ENCODE measurements at regions not wholly inside any gene's neighbourhood (a gene's known extent, or its start where the extent isn't known, plus 50 kb on each side); places are given as distances from the start of the nearest gene placed in this dataset.
"Not testable (repeated sequence)": the region's sequence is repeated elsewhere in the genome, so short reads cannot be mapped to it uniquely, and the experiment has no call there.

GRCh38 chr12:97848051-97848450 lies 385.4 kb downstream of the RMST start:
- Histone ChIP-seq H3K4me3 (no peak overlapping the region), H3K9ac (no peak overlapping the region), H3K27me3 (no peaks in the 10 kb centered on the region), H3K27ac (no peak overlapping the region), H3K36me3 (no peaks in the 10 kb centered on the region), H4K20me1 (no peaks in the 10 kb centered on the region), H3K4me1 (no peaks in the 10 kb centered on the region), H3K9me3 (no peaks in the 10 kb centered on the region), H3K4me2 (no peak overlapping the region)
- no peak for TF ChIP-seq Cebpa-rat (IDR thresholded peaks at IDR 0.05)

GRCh38 chr12:97854477-97854876 lies 391.9 kb downstream of the RMST start:
- Histone ChIP-seq H3K36me3 (no peaks in the 10 kb centered on the region), H3K9ac (no peak overlapping the region), H4K20me1 (no peaks in the 10 kb centered on the region), H3K27ac (no peak overlapping the region), H3K4me3 (no peak overlapping the region), H3K4me2 (no peak overlapping the region), H3K27me3 (no peaks in the 10 kb centered on the region), H3K9me3 (no peaks in the 10 kb centered on the region), H3K4me1 (no peaks in the 10 kb centered on the region)
- TF ChIP-seq Cebpa-rat (IDR thresholded peaks at IDR 0.05), result no peak

GRCh38 chr12:97862072-97862471 lies 399.5 kb downstream of the RMST start:
- Histone ChIP-seq H3K9ac (no peak overlapping the region), H3K36me3 (no peaks in the 10 kb centered on the region), H3K4me2 (no peak overlapping the region), H3K4me1 (no peaks in the 10 kb centered on the region), H3K9me3 (no peaks in the 10 kb centered on the region), H3K4me3 (no peak overlapping the region), H3K27ac (no peak overlapping the region), H3K27me3 (no peaks in the 10 kb centered on the region), H4K20me1 (no peaks in the 10 kb centered on the region)
- TF ChIP-seq Cebpa-rat (IDR thresholded peaks at IDR 0.05), result no peak

- Histone ChIP-seq H4K20me1 (no peaks in the 10 kb centered on the region), H3K9ac (no peak overlapping the region), H3K27ac (no peak overlapping the region), H3K4me1 (no peaks in the 10 kb centered on the region), H3K36me3 (no peaks in the 10 kb centered on the region), H3K9me3 (no peaks in the 10 kb centered on the region), H3K4me2 (no peak overlapping the region), H3K27me3 (no peaks in the 10 kb centered on the region), H3K4me3 (no peak overlapping the region)
- no peak for TF ChIP-seq Cebpa-rat (IDR thresholded peaks at IDR 0.05)
These were observed 412.5 kb downstream of the RMST start for GRCh38 chr12:97875064-97875463.

GRCh38 chr12:97876780-97877179 lies 414.2 kb downstream of the RMST start:
- no peaks in the 10 kb centered on the region for H3K4me1 ChIP-seq
- H3K9ac ChIP-seq, result no peak overlapping the region
- no peak for TF ChIP-seq Cebpa-rat (IDR thresholded peaks at IDR 0.05)
- no peaks in the 10 kb centered on the region for H3K36me3 ChIP-seq
- no peaks in the 10 kb centered on the region for H4K20me1 ChIP-seq
- no peak overlapping the region for H3K4me2 ChIP-seq
- H3K27me3 ChIP-seq, result no peaks in the 10 kb centered on the region
- no peak overlapping the region for H3K27ac ChIP-seq
- no peaks in the 10 kb centered on the region for H3K9me3 ChIP-seq
- H3K4me3 ChIP-seq, result no peak overlapping the region

GRCh38 chr12:97877404-97877803 lies 414.8 kb downstream of the RMST start:
- Histone ChIP-seq H4K20me1 (no peaks in the 10 kb centered on the region), H3K36me3 (no peaks in the 10 kb centered on the region), H3K27ac (no peak overlapping the region), H3K9me3 (no peaks in the 10 kb centered on the region), H3K9ac (no peak overlapping the region), H3K27me3 (no peaks in the 10 kb centered on the region), H3K4me2 (no peak overlapping the region), H3K4me3 (no peak overlapping the region), H3K4me1 (no peaks in the 10 kb centered on the region)
- TF ChIP-seq Cebpa-rat (IDR thresholded peaks at IDR 0.05), result no peak

- no peaks in the 10 kb centered on the region for H3K4me1 ChIP-seq
These were observed 424.0 kb downstream of the RMST start for GRCh38 chr12:97886511-97887176.

GRCh38 chr12:97897881-97898280 lies 435.3 kb downstream of the RMST start:
- not testable (repeated sequence) for H3K4me2 ChIP-seq, H3K4me1 ChIP-seq

More at GRCh38 chr12:97886511-97887176, 424.0 kb downstream of the RMST start:
- TF ChIP-seq Cebpa-rat (IDR thresholded peaks at IDR 0.05), result no peak
- Histone ChIP-seq H3K27me3 (no peaks in the 10 kb centered on the region), H3K27ac (no peak overlapping the region), H3K4me2 (no peak overlapping the region), H3K9me3 (no peaks in the 10 kb centered on the region), H3K36me3 (no peaks in the 10 kb centered on the region), H3K4me3 (no peak overlapping the region), H3K9ac (no peak overlapping the region), H4K20me1 (no peaks in the 10 kb centered on the region)

GRCh38 chr12:97899529-97899928 lies 436.9 kb downstream of the RMST start:
- Histone ChIP-seq H3K9ac (no peak overlapping the region), H3K4me1 (no peaks in the 10 kb centered on the region), H4K20me1 (no peaks in the 10 kb centered on the region), H3K27me3 (no peaks in the 10 kb centered on the region), H3K27ac (no peak overlapping the region), H3K36me3 (no peaks in the 10 kb centered on the region), H3K9me3 (no peaks in the 10 kb centered on the region), H3K4me2 (no peak overlapping the region), H3K4me3 (no peak overlapping the region)
- no peak for TF ChIP-seq Cebpa-rat (IDR thresholded peaks at IDR 0.05)

More at GRCh38 chr12:97897881-97898280, 435.3 kb downstream of the RMST start:
- not testable (repeated sequence) for H3K27ac ChIP-seq, H3K9me3 ChIP-seq, H3K4me3 ChIP-seq, H3K9ac ChIP-seq, H3K27me3 ChIP-seq, H3K36me3 ChIP-seq, H4K20me1 ChIP-seq

- Histone ChIP-seq H3K36me3 (no peaks in the 10 kb centered on the region), H4K20me1 (no peaks in the 10 kb centered on the region), H3K27ac (no peak overlapping the region), H3K4me2 (no peak overlapping the region), H3K4me1 (no peaks in the 10 kb centered on the region), H3K27me3 (no peaks in the 10 kb centered on the region), H3K9me3 (no peaks in the 10 kb centered on the region), H3K9ac (no peak overlapping the region), H3K4me3 (no peak overlapping the region)
- no peak for TF ChIP-seq Cebpa-rat (IDR thresholded peaks at IDR 0.05)
These were observed 437.4 kb downstream of the RMST start for GRCh38 chr12:97899956-97900355.

GRCh38 chr12:97903356-97903755 lies 440.8 kb downstream of the RMST start:
- no peak for TF ChIP-seq Cebpa-rat (IDR thresholded peaks at IDR 0.05)
- Histone ChIP-seq H3K4me1 (no peaks in the 10 kb centered on the region), H4K20me1 (no peaks in the 10 kb centered on the region), H3K36me3 (no peaks in the 10 kb centered on the region), H3K4me3 (no peak overlapping the region), H3K4me2 (no peak overlapping the region), H3K9me3 (no peaks in the 10 kb centered on the region), H3K27ac (no peak overlapping the region), H3K27me3 (no peaks in the 10 kb centered on the region), H3K9ac (no peak overlapping the region)

All from BLaER1 (cell line).